ENCODE measurements at regions not wholly inside any gene's neighbourhood (a gene's known extent, or its start where the extent isn't known, plus 50 kb on each side); places are given as distances from the start of the nearest gene placed in this dataset.

DNA sequence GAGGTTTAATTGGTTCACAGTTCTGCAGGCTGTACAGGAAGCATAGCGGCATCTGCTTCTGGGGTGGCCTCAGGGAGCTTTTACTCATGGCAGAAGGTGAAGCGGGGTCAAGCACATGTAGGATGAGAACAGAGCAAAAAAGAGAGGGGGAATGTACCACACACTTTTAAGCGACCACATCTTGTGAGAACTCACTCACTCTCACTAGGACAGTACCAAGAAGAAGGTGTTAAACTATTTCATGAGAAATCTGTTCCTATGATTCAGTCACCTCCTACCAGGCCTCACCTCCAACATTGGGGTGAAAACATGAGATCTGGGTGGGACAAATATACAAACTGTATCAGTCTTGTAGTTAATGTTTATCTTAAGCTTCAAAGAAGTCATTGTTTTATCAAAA lies 174.7 kb downstream of the GNAI1 start:
- Histone ChIP-seq H3K4me2 (ENCODE audit: low read length) (no peak overlapping the region), H3K9me3 (ENCODE audit: control insufficient read depth, low read length) (no peaks in the 10 kb centered on the region), H2AFZ (no peak overlapping the region), H3K27ac (no peak overlapping the region), H3K27me3 (ENCODE audit: control insufficient read depth, insufficient read depth, low read length) (no peaks in the 10 kb centered on the region), H3K79me2 (no peaks in the 10 kb centered on the region), H3K9ac (no peak overlapping the region), H3K4me3 (ENCODE audit: low read depth, low read length) (no peak overlapping the region), H3K4me1 (no peaks in the 10 kb centered on the region), H3K36me3 (ENCODE audit: control insufficient read depth, insufficient read depth, low read length) (no peaks in the 10 kb centered on the region)
- TF ChIP-seq CTCF (IDR thresholded peaks at IDR 0.05) = no peak

GRCh38 chr7:80307227-80307856 lies 172.7 kb downstream of the GNAI1 start:
- H3K79me2 ChIP-seq = no peaks in the 10 kb centered on the region
- no peak overlapping the region for H3K27ac ChIP-seq

DNA sequence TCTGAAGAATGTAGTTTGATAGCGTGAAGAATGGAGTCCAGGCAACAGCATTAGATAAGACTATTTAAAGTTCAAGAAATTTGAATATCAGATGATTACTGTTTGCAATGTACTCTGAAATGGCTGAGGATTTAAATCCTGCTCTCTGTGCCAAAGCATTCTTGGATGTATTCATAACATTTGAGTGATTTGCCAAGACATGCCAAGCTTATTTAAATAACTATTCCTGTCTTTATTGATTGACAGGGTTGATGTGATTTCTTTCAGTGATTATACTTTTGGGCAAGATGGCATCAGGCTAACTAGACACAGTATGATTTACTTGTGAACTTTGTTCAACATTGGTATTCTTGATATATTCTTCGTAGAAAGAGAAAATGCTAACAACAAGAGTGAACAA lies 168.7 kb downstream of the GNAI1 start:
- no peak for TF ChIP-seq CTCF (IDR thresholded peaks at IDR 0.05)
- Histone ChIP-seq H3K9ac (no peak overlapping the region), H3K79me2 (no peaks in the 10 kb centered on the region), H3K27ac (no peak overlapping the region), H3K4me1 (no peaks in the 10 kb centered on the region), H3K27me3 (ENCODE audit: control insufficient read depth, insufficient read depth, low read length) (no peaks in the 10 kb centered on the region), H3K4me3 (ENCODE audit: low read depth, low read length) (no peak overlapping the region), H3K36me3 (ENCODE audit: control insufficient read depth, insufficient read depth, low read length) (no peaks in the 10 kb centered on the region), H3K9me3 (ENCODE audit: control insufficient read depth, low read length) (no peaks in the 10 kb centered on the region), H2AFZ (no peak overlapping the region), H3K4me2 (ENCODE audit: low read length) (no peak overlapping the region)

More at GRCh38 chr7:80307227-80307856, 172.7 kb downstream of the GNAI1 start:
- Histone ChIP-seq H3K4me1 (no peaks in the 10 kb centered on the region), H3K4me2 (ENCODE audit: low read length) (no peak overlapping the region), H3K4me3 (ENCODE audit: low read depth, low read length) (no peak overlapping the region), H3K9ac (no peak overlapping the region), H2AFZ (no peak overlapping the region), H3K9me3 (ENCODE audit: control insufficient read depth, low read length) (no peaks in the 10 kb centered on the region), H3K27me3 (ENCODE audit: control insufficient read depth, insufficient read depth, low read length) (no peaks in the 10 kb centered on the region), H3K36me3 (ENCODE audit: control insufficient read depth, insufficient read depth, low read length) (no peaks in the 10 kb centered on the region)
- no peak for TF ChIP-seq CTCF (IDR thresholded peaks at IDR 0.05)

- no peaks in the 10 kb centered on the region for H3K36me3 ChIP-seq (ENCODE audit: control insufficient read depth, insufficient read depth, low read length)
- no peaks in the 10 kb centered on the region for H3K79me2 ChIP-seq
- H3K27me3 ChIP-seq (ENCODE audit: control insufficient read depth, insufficient read depth, low read length) = no peaks in the 10 kb centered on the region
- no peaks in the 10 kb centered on the region for H3K9me3 ChIP-seq (ENCODE audit: control insufficient read depth, low read length)
- no peak overlapping the region for H3K4me3 ChIP-seq (ENCODE audit: low read depth, low read length)
- no peak overlapping the region for H2AFZ ChIP-seq
- H3K4me1 ChIP-seq = no peaks in the 10 kb centered on the region
- H3K27ac ChIP-seq = no peak overlapping the region
- TF ChIP-seq CTCF (IDR thresholded peaks at IDR 0.05) = no peak
- no peak overlapping the region for H3K4me2 ChIP-seq (ENCODE audit: low read length)
- H3K9ac ChIP-seq = no peak overlapping the region
Observed at GRCh38 chr7:80302636-80303035, 168.0 kb downstream of the GNAI1 start.

- Histone ChIP-seq H3K4me2 (ENCODE audit: low read length) (no peak overlapping the region), H3K4me1 (no peaks in the 10 kb centered on the region), H2AFZ (no peak overlapping the region), H3K4me3 (ENCODE audit: low read depth, low read length) (no peak overlapping the region), H3K27ac (no peak overlapping the region), H3K36me3 (ENCODE audit: control insufficient read depth, insufficient read depth, low read length) (no peaks in the 10 kb centered on the region), H3K79me2 (no peaks in the 10 kb centered on the region), H3K9ac (no peak overlapping the region), H3K27me3 (ENCODE audit: control insufficient read depth, insufficient read depth, low read length) (no peaks in the 10 kb centered on the region), H3K9me3 (ENCODE audit: control insufficient read depth, low read length) (no peaks in the 10 kb centered on the region)
- no peak for TF ChIP-seq CTCF (IDR thresholded peaks at IDR 0.05)
Observed at GRCh38 chr7:80302078-80302477, 167.4 kb downstream of the GNAI1 start.
